Keratinocyte (primary cell): ENCODE measurements at regions not wholly inside any gene's neighbourhood (a gene's known extent, or its start where the extent isn't known, plus 50 kb on each side); places are given as distances from the start of the nearest gene placed in this dataset.

Experiments
- DNase-seq: peaks from one replicate; pipeline ENCODE4 v3.0.0-alpha.2; 2011; ENCODE audit warnings: low read depth, missing footprints, low spot score
- FAIRE-seq: peaks from 2 replicates; lab custom pipeline; 2011; peaks lifted over from hg19 to GRCh38; lab: Jason Lieb, UNC
- H2AFZ ChIP-seq: 2 replicates; pipeline ENCODE4 v1.6.0; 2012; ENCODE audit warnings: low read length, control low read depth, inconsistent platforms; ENCODE audit not compliant: control insufficient read depth
- H3K27ac ChIP-seq: 2 replicates; pipeline ENCODE4 v1.5.1; 2011; ENCODE audit warnings: low read length; ENCODE audit not compliant: control insufficient read depth, insufficient read depth
- H3K27me3 ChIP-seq: 3 replicates; pipeline ENCODE4 v1.6.0; 2011; ENCODE audit warnings: low read length; ENCODE audit not compliant: control insufficient read depth, insufficient read depth; ENCODE audit errors: extremely low read depth
- H3K36me3 ChIP-seq, 2 experiments: 2 replicates in 1 of 2; 3 replicates in 1 of 2; pipeline ENCODE4 v1.5.1; 2011; ENCODE audit warnings: low read length in 2 of 2, mild to moderate bottlenecking in 1 of 2; ENCODE audit not compliant: control insufficient read depth in 2 of 2, insufficient read depth in 2 of 2; ENCODE audit errors: extremely low read depth in 1 of 2
- H3K4me1 ChIP-seq: 3 replicates; pipeline ENCODE4 v1.5.1; 2011; ENCODE audit warnings: low read length; ENCODE audit not compliant: control insufficient read depth, insufficient read depth; ENCODE audit errors: extremely low read depth
- H3K4me2 ChIP-seq: 3 replicates; pipeline ENCODE4 v1.6.0; 2011; ENCODE audit warnings: low read depth, low read length; ENCODE audit not compliant: control insufficient read depth, insufficient read depth; ENCODE audit errors: extremely low read depth
- H3K4me3 ChIP-seq, 3 experiments: fragments of 200-600 bp in 1 of 3; sonication (generic) in 1 of 3; 2 replicates in 2 of 3; 3 replicates in 1 of 3; pipeline ENCODE4 v1.5.1; 2011 to 2016; ENCODE audit warnings: low read length in 3 of 3, mild to moderate bottlenecking in 3 of 3, control low read depth in 2 of 3, inconsistent platforms in 1 of 3, low read depth in 1 of 3, mixed read lengths in 1 of 3, mixed run types in 1 of 3, moderate library complexity in 1 of 3; ENCODE audit not compliant: control insufficient read depth in 2 of 3, insufficient read depth in 2 of 3; ENCODE audit errors: extremely low read depth in 1 of 3
- H3K79me2 ChIP-seq: 2 replicates; pipeline ENCODE4 v1.6.0; 2012; ENCODE audit warnings: low read length; ENCODE audit not compliant: control insufficient read depth, insufficient read depth
- H3K9ac ChIP-seq: 3 replicates; pipeline ENCODE4 v1.6.0; 2011; ENCODE audit warnings: low read length; ENCODE audit not compliant: control insufficient read depth, insufficient read depth; ENCODE audit errors: extremely low read depth
- H3K9me1 ChIP-seq: 3 replicates; pipeline ENCODE4 v1.6.0; 2011; ENCODE audit warnings: low read length; ENCODE audit not compliant: control insufficient read depth, insufficient read depth; ENCODE audit errors: extremely low read depth
- H3K9me3 ChIP-seq: 2 replicates; pipeline ENCODE4 v1.5.1; 2012; ENCODE audit warnings: low read depth, low read length; ENCODE audit not compliant: control insufficient read depth
- H4K20me1 ChIP-seq: 3 replicates; pipeline ENCODE4 v1.6.0; 2011; ENCODE audit warnings: low read length; ENCODE audit not compliant: control insufficient read depth, insufficient read depth; ENCODE audit errors: extremely low read depth
- CTCF ChIP-seq, 3 experiments: IDR thresholded peaks in 1 of 3; conservative IDR thresholded peaks in 1 of 3; optimal IDR thresholded peaks in 1 of 3; 2 replicates in 2 of 3; 3 replicates in 1 of 3; pipeline versions ENCODE3 to v1.5.1; 2011; ENCODE audit warnings: low read length in 3 of 3, mild to moderate bottlenecking in 3 of 3, moderate library complexity in 2 of 3, control low read depth in 1 of 3, inconsistent platforms in 1 of 3; ENCODE audit not compliant: insufficient read depth in 2 of 3; ENCODE audit errors: extremely low read depth in 1 of 3
- EZH2 ChIP-seq: IDR thresholded peaks from one replicate; pipeline ENCODE4 v1.6.1; 2012; ENCODE audit warnings: inconsistent platforms, mild to moderate bottlenecking, low read length, moderate library complexity
- dilution Hi-C: fragments of 300-500 bp; cut with MboI; formaldehyde crosslinking; loops from one replicate; pipeline ENCODE4 v1.7.0; 2020; ENCODE audit warnings: low sequenced_read_pairs; ENCODE audit not compliant: extremely low pct_ligation_motif_present

GRCh38 chr17:83196024-83196365 is 116.6 kb downstream of the METRNL start:
- DNase-seq (no peak), FAIRE-seq (no peak)
- Histone ChIP-seq H3K27ac (no peak overlapping the region), H3K4me2 (no peak overlapping the region), H3K4me1 (no peaks in the 10 kb centered on the region), H3K9me1 (no peaks in the 10 kb centered on the region), H2AFZ (no peak overlapping the region), H3K9me3 (no peaks in the 10 kb centered on the region), H3K4me3 (no peak overlapping the region), H4K20me1 (no peaks in the 10 kb centered on the region), H3K79me2 (no peaks in the 10 kb centered on the region), H3K9ac (no peak overlapping the region), H3K27me3 (peaks cover 24% of the 10 kb centered on the region), H3K36me3 (no peaks in the 10 kb centered on the region)
- dilution Hi-C loops, result no loop called here
- TF ChIP-seq EZH2 (no peak), CTCF (optimal IDR thresholded peaks at IDR 0.05 in 1 of 3, IDR thresholded peaks at IDR 0.05 in 1 of 3, conservative IDR thresholded peaks at IDR 0.05 in 1 of 3; ENCODE audit: extremely low read depth in 1 of 3, insufficient read depth in 2 of 3, low read length in 3 of 3) (no peak)

- Histone ChIP-seq H3K27me3 (peaks cover 24% of the 10 kb centered on the region), H3K9me3 (no peaks in the 10 kb centered on the region), H3K79me2 (no peaks in the 10 kb centered on the region), H3K4me2 (no peak overlapping the region), H4K20me1 (no peaks in the 10 kb centered on the region), H3K4me1 (no peaks in the 10 kb centered on the region), H3K27ac (no peak overlapping the region), H3K4me3 (no peak overlapping the region), H3K9me1 (no peaks in the 10 kb centered on the region), H2AFZ (no peak overlapping the region), H3K9ac (no peak overlapping the region), H3K36me3 (no peaks in the 10 kb centered on the region)
- no peak for TF ChIP-seq CTCF (optimal IDR thresholded peaks at IDR 0.05 in 1 of 3, IDR thresholded peaks at IDR 0.05 in 1 of 3, conservative IDR thresholded peaks at IDR 0.05 in 1 of 3; ENCODE audit: extremely low read depth in 1 of 3, insufficient read depth in 2 of 3, low read length in 3 of 3)
- TF ChIP-seq EZH2, result no peak
- no peak for FAIRE-seq
- DNase-seq, result no peak
- dilution Hi-C loops, result no loop called here
Measured at GRCh38 chr17:83196366-83196765, 117.0 kb downstream of the METRNL start.
